GM12878 (cell line): ENCODE measurements at regions not wholly inside any gene's neighbourhood (a gene's known extent, or its start where the extent isn't known, plus 50 kb on each side); places are given as distances from the start of the nearest gene placed in this dataset.

Experiments
- ATAC-seq: fragments of 200-7000 bp; cut with Tn5 transposase; 3 replicates; pipeline ENCODE4 v1.9.1; 2020; ENCODE audit warnings: mild to moderate bottlenecking, moderate library complexity
- BruUV-seq: library from RNA; stranded (reverse); fragments of 400-500 nt; replicated peaks from 2 replicates; lab custom pipeline; 2021; lab: Mats Ljungman, UMichigan
- CTCF ChIA-PET: fragments of 300-600 bp; sonication (Branson Sonifier 250); formaldehyde crosslinking; extraction: SDS; loops from one replicate; lab custom pipeline; 2021; ENCODE audit warnings: inconsistent platforms; lab: Yijun Ruan, JAX
- POLR2A ChIA-PET: fragments of 350-600 bp; formaldehyde crosslinking; extraction: SDS; loops from one replicate; lab custom pipeline; 2021; ENCODE audit warnings: inconsistent platforms; lab: Charles Lee
- RAD21 ChIA-PET: fragments of 300-600 bp; sonication (Branson Sonifier 250); formaldehyde crosslinking; loops from one replicate; lab custom pipeline; 2023; ENCODE audit warnings: antibody characterized with exemption; ENCODE audit not compliant: unreplicated experiment; lab: Charles Lee
- SMC1A ChIA-PET: fragments of 300-600 bp; sonication (Branson Sonifier 250); formaldehyde crosslinking; loops from one replicate; lab custom pipeline; 2023; ENCODE audit not compliant: unreplicated experiment, uncharacterized antibody; lab: Charles Lee
- DNase-seq: peaks from one replicate; pipeline ENCODE4 v3.0.0-alpha.2; 2011; ENCODE audit warnings: low read depth, low spot score
- FAIRE-seq: peaks from 3 replicates; lab custom pipeline; 2011; peaks lifted over from hg19 to GRCh38; lab: Jason Lieb, UNC
- H2AFZ ChIP-seq: 2 replicates; pipeline ENCODE4 v1.6.0; 2011; ENCODE audit warnings: low read depth, low read length, control low read depth; ENCODE audit not compliant: control insufficient read depth
- H3K27ac ChIP-seq: 2 replicates; pipeline ENCODE4 v1.5.1; 2011; ENCODE audit warnings: control low read depth; ENCODE audit not compliant: control insufficient read depth, insufficient read depth
- H3K27me3 ChIP-seq, 2 experiments: replicated peaks in 1 of 2; 2 replicates each; pipeline versions ENCODE4 v1.6.0 to v1.6.1; 2011; ENCODE audit warnings: low read length in 1 of 2; ENCODE audit not compliant: control insufficient read depth in 2 of 2, insufficient read depth in 2 of 2
- H3K36me3 ChIP-seq, 2 experiments: 2 replicates each; pipeline ENCODE4 v1.5.1; 2011; ENCODE audit warnings: low read length in 1 of 2; ENCODE audit not compliant: control insufficient read depth in 2 of 2, insufficient read depth in 2 of 2
- H3K4me1 ChIP-seq: 2 replicates; pipeline ENCODE4 v1.6.1; 2011; ENCODE audit warnings: mild to moderate bottlenecking, low read length, moderate library complexity, mixed read lengths; ENCODE audit not compliant: control insufficient read depth, insufficient read depth
- H3K4me2 ChIP-seq: 2 replicates; pipeline ENCODE4 v1.6.0; 2011; ENCODE audit warnings: control low read depth; ENCODE audit not compliant: control insufficient read depth, insufficient read depth
- H3K4me3 ChIP-seq: fragments of 200-600 bp; sonication (generic); 2 replicates; pipeline ENCODE4 v1.5.1; 2016
- H3K79me2 ChIP-seq: 2 replicates; pipeline ENCODE4 v1.6.0; 2011; ENCODE audit warnings: low read length; ENCODE audit not compliant: control insufficient read depth, insufficient read depth
- H3K9ac ChIP-seq: 2 replicates; pipeline ENCODE4 v1.8.0; 2011; ENCODE audit warnings: low read length, control low read depth, mixed read lengths; ENCODE audit not compliant: control insufficient read depth, insufficient read depth
- H3K9me3 ChIP-seq: replicated peaks from 3 replicates; pipeline ENCODE4 v1.5.1; 2011; ENCODE audit warnings: mild to moderate bottlenecking, low read length; ENCODE audit not compliant: control insufficient read depth, insufficient read depth
- H4K20me1 ChIP-seq: 2 replicates; pipeline ENCODE4 v1.6.0; 2011; ENCODE audit not compliant: control insufficient read depth, insufficient read depth
- ASH2L ChIP-seq: fragments of 300-600, 200-600 bp; sonication (generic); IDR thresholded peaks from 2 replicates; pipeline ENCODE4 v1.6.1; 2017; ENCODE audit warnings: low read depth, mild to moderate bottlenecking, borderline replicate concordance
- BRCA1 ChIP-seq: IDR thresholded peaks from 2 replicates; pipeline ENCODE4 v1.6.1; 2011; ENCODE audit warnings: low read depth, low read length, improper control_type of control experiment
- CBFB ChIP-seq: IDR thresholded peaks from 2 replicates; pipeline ENCODE4 v1.6.1; 2016; ENCODE audit warnings: antibody characterized with exemption, low read depth
- E2F8 ChIP-seq: fragments of 450-650 bp; IDR thresholded peaks from 2 replicates; pipeline ENCODE4 v1.6.1; 2018; ENCODE audit warnings: mild to moderate bottlenecking, low read depth, moderate library complexity; ENCODE audit not compliant: partially characterized antibody
- HDAC2 ChIP-seq: fragments of 200-600 bp; sonication (generic); IDR thresholded peaks from 2 replicates; pipeline ENCODE4 v1.6.1; 2017
- IRF4 ChIP-seq: IDR thresholded peaks from 2 replicates; pipeline ENCODE4 v1.6.1; 2011; ENCODE audit warnings: low read depth, low read length
- IRF5 ChIP-seq: fragments of 450-650 bp; IDR thresholded peaks from 2 replicates; pipeline ENCODE4 v1.6.1; 2017; ENCODE audit warnings: borderline replicate concordance
- MTA2 ChIP-seq: fragments of 450-650 bp; IDR thresholded peaks from 2 replicates; pipeline ENCODE4 v1.6.1; 2016; ENCODE audit warnings: low read depth, mild to moderate bottlenecking, moderate library complexity
- SKIL ChIP-seq: fragments of 450-650 bp; IDR thresholded peaks from 2 replicates; pipeline ENCODE4 v1.6.1; 2017; ENCODE audit warnings: mild to moderate bottlenecking, low read depth, inconsistent platforms; ENCODE audit not compliant: poor library complexity, severe bottlenecking
- SMC3 ChIP-seq: IDR thresholded peaks from 2 replicates; pipeline ENCODE4 v1.6.1; 2011; ENCODE audit warnings: low read length, improper control_type of control experiment, borderline replicate concordance
- TBL1XR1 ChIP-seq: IDR thresholded peaks from 2 replicates; pipeline ENCODE4 v1.6.1; 2012; ENCODE audit warnings: low read depth, low read length, improper control_type of control experiment
- TCF7 ChIP-seq: IDR thresholded peaks from 2 replicates; pipeline ENCODE4 v1.6.1; 2014; ENCODE audit warnings: antibody characterized with exemption, borderline replicate concordance
- WGBS: methylation state at CpG from one replicate; pipeline ENCODE4 v1.1.6; 2016; ENCODE audit warnings: low lambda C conversion rate; ENCODE audit not compliant: insufficient replicate concordance, insufficient coverage; ENCODE audit errors: missing lambda C conversion rate; 5-methylcytosine and 5-hydroxymethylcytosine counted together
- in situ Hi-C: fragments of 300-500 bp; cut with MboI; formaldehyde crosslinking; loops from 9 replicates; pipeline ENCODE4 v1.14.3; 2018; ENCODE audit warnings: mixed read lengths
- intact Hi-C: fragments of 100-400 bp; cut with micrococcal nuclease; formaldehyde crosslinking; loops from one replicate; pipeline ENCODE4 v1.14.2; 2022; ENCODE audit not compliant: unreplicated experiment

- no peak for ATAC-seq
- no peak overlapping the region for H3K4me3 ChIP-seq
- FAIRE-seq = no peak
- ChIA-PET RAD21 (no interaction called here), CTCF (interaction anchor here (1.9 kb wide), 1 partner anchor 287 kb away, joined by 5 read pairs; no protein-coding TSS in a partner anchor), POLR2A (no interaction called here), SMC1A (no interaction called here)
- no peak overlapping the region for H3K9ac ChIP-seq
- no peak overlapping the region for H3K27ac ChIP-seq
- in situ Hi-C loops (loop anchor here (25.0 kb wide), 1 partner anchor 420 kb away; no protein-coding TSS in a partner anchor), intact Hi-C loops (loop anchor here (2.0 to 5.0 kb wide), 2 partner anchors 287 to 425 kb away; no protein-coding TSS in a partner anchor)
- H3K4me2 ChIP-seq = no peak overlapping the region
- TF ChIP-seq HDAC2 (no peak), IRF5 (no peak), SMC3 (no peak)
- no peaks in the 10 kb centered on the region for H3K9me3 ChIP-seq
- DNase-seq = no peak
- no TSS peak for BruUV-seq
- no peaks in the 10 kb centered on the region for H3K79me2 ChIP-seq
- H4K20me1 ChIP-seq = no peaks in the 10 kb centered on the region
- no peaks in the 10 kb centered on the region for H3K4me1 ChIP-seq
- H3K27me3 ChIP-seq = no peaks in the 10 kb centered on the region
- no peaks in the 10 kb centered on the region for H3K36me3 ChIP-seq
- H2AFZ ChIP-seq = no peak overlapping the region
- WGBS = 87% methylated on average over 2 of the region's 2 CpGs
These were observed 175.9 kb downstream of the PTN start for GRCh38 chr7:137167609-137168008.

- BruUV-seq = no TSS peak
- RAD21 ChIA-PET = no interaction called here
- SMC1A ChIA-PET = interaction anchor here (0.9 kb wide), 1 partner anchor 40 kb away, joined by 3 read pairs; no protein-coding TSS in a partner anchor
- H3K27me3 ChIP-seq = no peaks in the 10 kb centered on the region
- FAIRE-seq = no peak
- H3K27ac ChIP-seq = no peak overlapping the region
- no peaks in the 10 kb centered on the region for H3K9me3 ChIP-seq
- no peaks in the 10 kb centered on the region for H3K79me2 ChIP-seq
- H3K4me1 ChIP-seq = no peaks in the 10 kb centered on the region
- ATAC-seq = no peak
- CTCF ChIA-PET = interaction anchor here (0.6 to 1.9 kb wide), 3 partner anchors 61 to 425 kb away, joined by 3 to 5 read pairs (median 4); no protein-coding TSS in a partner anchor
- H3K9ac ChIP-seq = no peak overlapping the region
- no peak overlapping the region for H3K4me3 ChIP-seq
- no peak overlapping the region for H2AFZ ChIP-seq
- H3K4me2 ChIP-seq = no peak overlapping the region
- DNase-seq = no peak
- in situ Hi-C loops = loop anchor here (25.0 kb wide), 1 partner anchor 421 kb away; no protein-coding TSS in a partner anchor
- intact Hi-C loops = loop anchor here (5.0 kb wide), 1 partner anchor 426 kb away; no protein-coding TSS in a partner anchor
- H4K20me1 ChIP-seq = no peaks in the 10 kb centered on the region
- POLR2A ChIA-PET = no interaction called here
- 0% methylated on average over 2 of the region's 2 CpGs for WGBS
- no peaks in the 10 kb centered on the region for H3K36me3 ChIP-seq
- TF ChIP-seq SKIL = no peak
- no peak for TF ChIP-seq ASH2L
- TF ChIP-seq E2F8 = no peak
- no peak for TF ChIP-seq BRCA1
- no peak for TF ChIP-seq TBL1XR1
- no peak for TF ChIP-seq CBFB
- no peak for TF ChIP-seq MTA2
- no peak for TF ChIP-seq IRF4
- no peak for TF ChIP-seq TCF7
These were observed 177.2 kb downstream of the PTN start for GRCh38 chr7:137166363-137166762.
